GM18867 (cell line): ENCODE measurements at regions not wholly inside any gene's neighbourhood (a gene's known extent, or its start where the extent isn't known, plus 50 kb on each side); places are given as distances from the start of the nearest gene placed in this dataset.

ENCODE experiments used
- ATAC-seq: cut with Tn5 transposase; IDR thresholded peaks from one replicate; pipeline ENCODE4 v1.9.1; 2021; ENCODE audit warnings: mild to moderate bottlenecking, moderate library complexity; ENCODE audit not compliant: unreplicated experiment

- ATAC-seq = no peak
Observed at GRCh38 chr5:113900141-113900540, 386.6 kb downstream of the YTHDC2 start.

DNA sequence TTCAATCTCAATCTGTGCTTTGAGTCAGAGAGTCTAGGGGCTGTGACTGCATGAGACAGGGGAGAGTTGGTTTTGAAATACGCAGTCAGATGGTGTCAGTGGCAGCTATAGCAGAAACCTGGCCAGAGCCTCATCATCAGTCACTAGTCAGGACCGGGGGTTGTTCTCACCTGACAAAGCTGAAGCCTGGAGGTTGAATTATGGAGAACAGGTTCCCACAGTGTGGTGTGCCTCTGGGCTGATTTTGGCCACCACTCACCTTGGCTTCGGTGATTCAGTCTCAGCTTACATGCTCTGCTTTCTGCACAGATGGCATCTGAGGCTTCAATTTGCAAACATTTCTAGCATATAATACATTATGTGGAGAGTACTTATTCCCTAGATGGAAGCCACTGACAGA lies 387.3 kb downstream of the YTHDC2 start:
- ATAC-seq = no peak

DNA sequence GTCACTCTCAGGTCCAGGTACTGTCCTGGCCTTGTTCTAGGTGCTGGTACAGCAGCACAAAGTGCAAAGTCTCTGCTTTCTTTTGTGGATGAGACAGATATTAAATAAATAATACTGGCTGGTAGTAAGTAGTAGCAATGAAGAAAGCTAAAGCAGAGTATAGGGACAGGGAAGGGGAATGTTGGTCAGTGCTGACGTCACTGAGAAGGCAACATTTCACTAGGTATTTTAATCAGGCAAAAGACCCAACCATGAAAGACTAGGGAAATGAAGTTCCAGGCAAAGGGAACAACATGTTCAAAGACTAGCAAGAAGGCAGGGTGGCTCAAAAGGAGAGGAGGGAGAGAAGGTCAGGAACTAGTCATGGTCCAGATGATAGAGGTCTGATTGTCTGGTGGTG lies 388.2 kb downstream of the YTHDC2 start:
- no peak for ATAC-seq

DNA sequence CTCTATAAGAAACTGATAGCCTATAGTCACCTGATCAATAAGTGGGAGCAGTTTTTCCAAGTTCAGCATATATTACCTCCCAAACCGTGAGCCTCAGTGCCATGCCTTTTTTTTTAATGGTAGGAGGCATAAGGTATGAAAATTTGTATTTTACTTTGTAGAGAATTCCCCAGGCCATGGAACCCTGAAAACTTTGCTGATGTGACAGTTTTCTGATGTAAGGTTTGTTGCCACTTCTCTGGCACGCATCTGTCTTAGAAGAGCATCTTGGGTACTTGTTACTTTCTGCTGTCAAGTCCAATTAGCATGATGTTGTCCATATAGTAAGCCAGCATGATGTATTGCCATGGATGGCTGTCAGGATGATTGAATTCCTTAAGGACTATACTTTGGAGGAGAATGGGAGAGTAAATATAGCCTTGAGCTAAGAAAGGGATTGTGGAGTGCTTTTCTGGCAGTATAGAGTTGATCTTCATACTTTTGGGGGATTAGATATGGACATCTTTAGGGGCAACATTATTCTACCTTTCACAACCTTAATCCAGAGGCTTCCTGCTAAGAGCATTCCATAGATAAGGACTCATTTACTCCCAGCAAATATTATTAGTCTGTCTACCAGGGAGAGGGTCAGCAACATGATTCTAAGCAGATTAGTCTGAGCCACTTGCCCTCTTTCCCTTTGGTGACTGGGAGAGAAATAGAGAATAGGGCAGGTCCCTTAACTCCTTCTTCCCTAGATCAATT lies 389.6 kb downstream of the YTHDC2 start:
- no peak for ATAC-seq

- ATAC-seq = no peak
Observed at GRCh38 chr5:113909782-113910181, 396.3 kb downstream of the YTHDC2 start.

DNA sequence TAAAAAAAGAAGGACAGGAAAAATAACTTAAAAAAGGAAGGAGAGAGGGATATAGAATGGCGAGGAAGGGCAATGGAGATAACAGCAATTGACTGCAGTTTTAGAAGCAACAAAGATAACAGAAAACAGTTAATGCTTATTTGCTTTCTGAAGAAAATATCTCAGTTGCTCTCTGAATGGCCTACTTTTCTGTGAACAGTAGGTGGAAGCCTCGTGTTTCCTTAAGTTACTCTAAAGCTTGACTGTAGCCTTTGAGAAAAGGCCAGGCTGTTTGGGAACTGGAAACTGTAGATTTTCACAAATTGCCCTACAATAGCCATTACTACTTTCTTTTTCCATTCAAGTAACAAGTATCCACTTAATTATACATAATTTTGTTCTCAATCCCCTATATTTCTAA lies 404.5 kb downstream of the YTHDC2 start:
- ATAC-seq = no peak

DNA sequence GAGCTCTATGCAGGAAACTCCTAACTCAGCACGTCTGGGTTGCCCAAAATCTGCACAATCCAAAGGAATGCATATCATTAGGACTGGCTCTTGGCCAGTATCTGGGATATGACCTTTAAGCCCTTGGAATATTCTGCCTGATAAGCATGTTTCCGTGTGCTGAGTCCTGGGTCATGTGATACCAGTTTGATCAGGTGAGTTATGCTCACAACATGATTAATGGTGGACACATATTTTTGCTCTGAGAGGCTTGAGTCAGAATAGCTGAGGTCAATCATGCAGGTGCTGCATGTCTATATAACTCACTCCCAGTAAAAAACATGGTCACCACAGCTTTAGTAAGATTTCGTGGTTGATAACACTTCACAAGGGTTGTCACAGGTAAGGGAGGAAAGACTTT lies 408.8 kb downstream of the YTHDC2 start:
- no peak for ATAC-seq

- no peak for ATAC-seq
Observed at GRCh38 chr5:113935453-113935852, 422.0 kb downstream of the YTHDC2 start.

- no peak for ATAC-seq
Observed at GRCh38 chr5:113937301-113937700, 423.8 kb downstream of the YTHDC2 start.

GRCh38 chr5:113939988-113940387 lies 421.9 kb upstream of the KCNN2 start:
- no peak for ATAC-seq

DNA sequence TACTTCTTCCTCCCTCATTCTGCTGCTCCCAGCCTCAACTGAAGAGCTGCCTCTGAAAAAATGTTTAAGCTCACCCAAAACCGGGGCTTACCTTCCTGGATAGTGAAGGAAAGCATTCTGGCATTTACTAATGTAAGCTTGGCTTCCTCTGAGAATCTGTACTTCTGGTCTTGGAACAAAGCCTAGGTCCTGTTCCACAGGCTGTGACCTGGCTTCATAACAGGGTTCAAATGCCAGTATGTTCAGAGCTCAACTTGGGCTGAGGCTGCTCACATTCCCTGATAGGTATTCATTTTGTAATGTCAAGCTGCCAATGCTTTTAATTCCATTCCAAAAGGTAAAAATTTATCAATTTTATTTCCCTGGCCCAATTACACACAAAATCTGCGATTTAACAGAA lies 411.7 kb upstream of the KCNN2 start:
- no peak for ATAC-seq

DNA sequence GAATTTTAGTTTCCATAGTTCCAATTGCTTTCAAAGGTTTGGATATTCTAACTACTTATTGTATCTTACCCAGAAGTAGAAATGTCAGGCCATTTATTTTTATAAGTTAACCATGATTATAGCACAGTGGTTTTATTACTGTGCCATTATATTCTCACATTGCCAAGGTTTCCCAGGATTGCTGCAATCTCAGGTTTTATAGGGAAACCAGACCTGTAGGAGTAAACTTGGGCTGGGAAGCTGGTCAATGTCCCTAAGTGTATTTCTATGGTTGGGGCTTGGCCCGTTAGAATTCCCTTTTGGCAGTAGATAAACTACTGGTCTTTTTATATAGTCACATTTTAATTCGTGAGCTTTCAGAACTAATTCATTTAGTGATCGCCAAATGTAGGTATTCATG lies 396.6 kb upstream of the KCNN2 start:
- ATAC-seq = no peak

DNA sequence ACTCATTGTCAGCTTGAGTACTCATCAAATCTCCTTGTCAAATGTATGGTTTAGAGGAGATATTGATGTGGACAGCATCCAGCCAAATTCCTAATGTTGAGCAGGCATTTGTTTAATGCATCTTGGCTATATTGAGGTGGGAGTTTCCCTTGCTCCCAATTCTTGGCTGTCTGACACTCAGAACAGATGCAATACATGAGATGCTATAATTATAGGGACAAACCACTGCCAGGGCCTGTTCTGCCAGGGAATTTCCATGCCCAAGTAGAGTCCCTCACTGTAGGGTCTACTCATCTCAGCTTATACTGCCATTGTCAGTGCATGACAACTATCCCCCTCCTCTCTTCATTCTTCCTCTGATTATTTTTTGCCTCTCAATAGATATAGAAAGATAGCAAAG lies 392.0 kb upstream of the KCNN2 start:
- no peak for ATAC-seq

DNA sequence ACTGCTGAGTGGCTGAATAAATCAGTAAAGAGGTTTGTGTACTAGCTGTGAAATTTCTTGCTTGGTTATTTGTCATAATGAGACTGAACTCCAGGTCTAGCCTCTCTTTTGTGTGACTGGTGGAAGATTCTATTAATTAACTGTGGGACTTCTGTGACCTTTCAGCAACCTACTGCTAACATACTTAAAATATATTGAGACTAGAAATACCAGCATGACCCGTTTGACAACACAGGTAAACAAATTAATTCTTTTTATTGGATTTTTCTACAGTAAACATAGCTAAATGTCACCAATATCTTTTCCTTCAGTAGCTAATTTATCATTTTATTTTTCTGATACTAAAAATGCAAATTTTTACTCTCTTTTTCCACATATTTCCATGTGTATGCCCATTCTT lies 390.4 kb upstream of the KCNN2 start:
- ATAC-seq = no peak

DNA sequence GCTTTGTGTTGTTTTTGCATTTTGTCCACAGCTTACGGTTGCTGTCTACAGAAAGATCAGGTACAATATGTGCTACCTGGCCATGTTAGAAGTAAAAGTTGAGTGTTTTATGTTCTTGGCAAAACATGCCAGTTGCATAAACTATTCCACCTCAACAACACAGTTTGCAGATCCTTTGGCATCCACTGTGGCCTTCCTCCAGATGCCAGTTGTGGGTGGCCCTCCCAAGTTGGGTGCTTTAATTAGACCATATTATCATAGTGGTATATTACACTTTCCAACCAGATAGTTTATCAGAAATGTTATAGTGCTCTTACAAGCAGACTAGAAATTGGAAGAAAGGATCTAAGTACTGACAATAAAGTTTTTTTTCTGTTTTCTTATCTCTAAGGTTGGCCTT lies 386.9 kb upstream of the KCNN2 start:
- ATAC-seq = no peak

- no peak for ATAC-seq
Observed at GRCh38 chr5:113984928-113985327, 376.9 kb upstream of the KCNN2 start.

DNA sequence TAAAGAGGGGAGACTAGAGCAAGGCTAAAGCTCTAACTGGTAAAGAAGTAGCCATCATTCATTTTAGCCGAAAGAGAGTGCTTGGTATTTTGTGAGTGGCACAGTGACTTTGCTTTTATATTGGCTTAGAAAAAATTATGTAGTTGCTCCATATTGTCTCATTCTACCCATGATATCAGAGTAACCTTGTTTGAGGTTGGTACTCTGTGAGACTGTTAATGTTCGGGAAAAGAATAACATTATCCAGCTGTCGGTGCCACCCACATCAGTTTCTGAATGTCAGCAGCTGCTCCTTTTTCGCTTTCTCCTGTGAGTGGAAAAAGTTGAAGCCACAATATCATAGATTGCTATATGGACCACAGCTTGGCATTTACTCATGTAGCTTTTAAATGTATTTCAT lies 376.4 kb upstream of the KCNN2 start:
- ATAC-seq = no peak

GRCh38 chr5:113989278-113989912 lies 372.5 kb upstream of the KCNN2 start:
- no peak for ATAC-seq

DNA sequence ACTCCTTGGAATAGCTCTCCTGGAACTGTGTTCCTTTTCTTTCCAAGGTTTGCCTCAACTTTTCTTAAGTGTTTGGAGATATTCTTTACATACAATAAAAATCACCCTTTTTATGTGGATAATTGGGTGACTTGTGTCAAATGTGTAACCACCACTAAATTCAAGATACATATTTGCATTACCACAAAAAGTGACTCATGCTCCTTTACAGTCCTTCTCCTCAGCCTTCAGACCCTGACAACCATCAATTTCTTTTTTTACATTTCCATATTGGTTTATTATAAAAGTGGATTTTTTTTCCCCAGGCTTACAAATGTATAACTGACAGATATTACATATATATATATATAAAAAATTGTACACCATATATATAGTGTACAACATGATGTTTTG lies 372.0 kb upstream of the KCNN2 start:
- ATAC-seq = no peak

GRCh38 chr5:114001076-114001475 lies 360.8 kb upstream of the KCNN2 start:
- no peak for ATAC-seq

GRCh38 chr5:114006582-114006981 lies 355.3 kb upstream of the KCNN2 start:
- ATAC-seq = no peak

GRCh38 chr5:114007678-114008077 lies 354.2 kb upstream of the KCNN2 start:
- no peak for ATAC-seq

GRCh38 chr5:114010362-114010761 lies 351.5 kb upstream of the KCNN2 start:
- no peak for ATAC-seq
